GM12865 (cell line): ENCODE measurements at regions not wholly inside any gene's neighbourhood (a gene's known extent, or its start where the extent isn't known, plus 50 kb on each side); places are given as distances from the start of the nearest gene placed in this dataset.

Experiments used
- DNase-seq: peaks from one replicate; pipeline ENCODE4 v3.0.0; 2010; ENCODE audit warnings: low read depth
- H3K4me3 ChIP-seq: 2 replicates; pipeline ENCODE4 v1.5.1; 2011; ENCODE audit warnings: mild to moderate bottlenecking, low read depth, low read length, control low read depth
- TF ChIP-seq, protein P1 (sequence below): IDR thresholded peaks from 2 replicates; pipeline ENCODE4 v1.5.1; 2011; ENCODE audit warnings: low read length, control low read depth, low read depth, inconsistent platforms; ENCODE audit not compliant: insufficient read depth; ENCODE audit errors: missing control alignments

DNA sequence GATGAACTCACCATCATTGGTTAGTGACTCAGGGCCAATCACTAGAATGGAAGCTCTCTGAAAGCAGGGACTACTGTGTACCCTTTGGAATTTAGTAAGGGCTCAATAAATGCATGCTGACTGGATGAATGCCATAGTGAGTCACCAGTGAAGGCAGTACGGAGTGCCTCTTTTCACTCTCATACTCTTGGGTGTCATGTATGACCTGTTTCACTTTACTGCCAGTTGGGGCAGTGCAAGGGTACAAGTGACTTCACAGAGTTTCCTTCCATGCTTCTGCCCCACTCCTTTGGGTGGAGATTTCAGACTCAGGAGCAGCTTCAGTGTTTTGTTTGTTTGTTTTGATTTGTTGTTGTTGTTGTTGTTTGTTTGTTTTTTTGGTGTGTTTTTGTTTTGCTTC, 57.7 kb downstream of the SOX3 start:
- no peak overlapping the region for H3K4me3 ChIP-seq
- DNase-seq: no peak
- TF ChIP-seq, protein P1, sequence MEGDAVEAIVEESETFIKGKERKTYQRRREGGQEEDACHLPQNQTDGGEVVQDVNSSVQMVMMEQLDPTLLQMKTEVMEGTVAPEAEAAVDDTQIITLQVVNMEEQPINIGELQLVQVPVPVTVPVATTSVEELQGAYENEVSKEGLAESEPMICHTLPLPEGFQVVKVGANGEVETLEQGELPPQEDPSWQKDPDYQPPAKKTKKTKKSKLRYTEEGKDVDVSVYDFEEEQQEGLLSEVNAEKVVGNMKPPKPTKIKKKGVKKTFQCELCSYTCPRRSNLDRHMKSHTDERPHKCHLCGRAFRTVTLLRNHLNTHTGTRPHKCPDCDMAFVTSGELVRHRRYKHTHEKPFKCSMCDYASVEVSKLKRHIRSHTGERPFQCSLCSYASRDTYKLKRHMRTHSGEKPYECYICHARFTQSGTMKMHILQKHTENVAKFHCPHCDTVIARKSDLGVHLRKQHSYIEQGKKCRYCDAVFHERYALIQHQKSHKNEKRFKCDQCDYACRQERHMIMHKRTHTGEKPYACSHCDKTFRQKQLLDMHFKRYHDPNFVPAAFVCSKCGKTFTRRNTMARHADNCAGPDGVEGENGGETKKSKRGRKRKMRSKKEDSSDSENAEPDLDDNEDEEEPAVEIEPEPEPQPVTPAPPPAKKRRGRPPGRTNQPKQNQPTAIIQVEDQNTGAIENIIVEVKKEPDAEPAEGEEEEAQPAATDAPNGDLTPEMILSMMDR: no peak

DNA sequence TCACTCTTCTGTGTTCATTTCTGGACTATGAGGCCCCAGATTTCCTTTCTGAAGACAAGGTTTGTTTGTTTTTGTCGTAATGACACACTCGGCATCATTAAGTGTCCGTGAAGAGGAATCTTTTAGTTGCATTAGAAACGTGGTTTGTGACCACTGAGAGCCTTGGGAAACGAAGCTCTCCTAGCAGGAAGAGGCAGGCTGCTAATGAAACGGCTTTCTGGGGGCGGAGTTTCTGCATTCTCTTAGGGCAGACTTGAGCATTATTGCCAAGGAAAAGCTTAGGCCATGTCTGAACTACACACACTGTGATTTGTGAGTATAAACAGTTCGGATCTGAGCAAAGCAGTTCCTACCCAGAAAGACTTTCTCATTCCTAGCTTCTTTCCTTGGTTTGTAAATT, 64.0 kb downstream of the SOX3 start:
- TF ChIP-seq, protein P1: no peak
- no peak overlapping the region for H3K4me3 ChIP-seq
- DNase-seq: no peak

DNA sequence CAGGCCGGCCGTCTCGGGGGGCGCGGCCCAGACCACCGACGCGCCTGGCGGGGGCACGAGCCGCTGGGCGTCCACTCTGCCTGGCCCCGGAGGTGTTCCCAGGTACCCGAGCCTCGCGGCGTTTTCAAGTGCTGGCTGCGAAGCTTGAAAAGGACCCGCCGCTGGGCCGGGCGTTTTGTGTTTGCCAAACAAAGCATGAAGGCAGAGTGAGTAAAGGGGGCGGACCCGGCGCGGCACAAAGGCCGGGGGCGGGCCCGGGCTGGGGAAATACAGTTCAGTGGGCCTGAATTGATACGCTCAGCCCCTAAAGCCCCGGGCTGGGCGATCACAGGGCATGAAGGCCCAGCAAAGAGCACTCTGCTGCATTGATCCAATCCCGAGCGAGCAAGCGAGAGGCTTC, 65.4 kb downstream of the SOX3 start:
- TF ChIP-seq, protein P1: no peak
- DNase-seq: no peak
- no peak overlapping the region for H3K4me3 ChIP-seq

DNA sequence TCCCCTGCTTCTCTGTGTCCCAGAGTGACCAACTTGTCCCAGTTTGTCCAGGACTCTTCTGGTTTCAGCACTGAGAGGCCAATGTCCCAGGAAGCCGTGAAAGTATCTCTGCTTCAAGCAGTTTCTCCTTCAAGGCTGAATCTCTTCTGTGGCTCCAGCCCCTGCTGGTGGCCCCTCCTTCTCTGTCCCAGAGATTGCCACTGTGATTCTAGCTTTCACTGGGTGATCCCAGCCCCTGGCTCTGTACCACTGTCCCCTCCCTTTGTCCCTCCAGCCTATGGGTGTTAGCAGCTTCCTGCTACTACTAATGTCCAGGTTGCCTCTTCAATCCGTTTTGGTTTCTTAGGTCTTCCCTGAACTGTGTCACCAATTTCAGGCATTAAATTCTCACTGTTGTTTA, 70.5 kb downstream of the SOX3 start:
- TF ChIP-seq, protein P1: no peak
- no peak for DNase-seq
- no peak overlapping the region for H3K4me3 ChIP-seq

DNA sequence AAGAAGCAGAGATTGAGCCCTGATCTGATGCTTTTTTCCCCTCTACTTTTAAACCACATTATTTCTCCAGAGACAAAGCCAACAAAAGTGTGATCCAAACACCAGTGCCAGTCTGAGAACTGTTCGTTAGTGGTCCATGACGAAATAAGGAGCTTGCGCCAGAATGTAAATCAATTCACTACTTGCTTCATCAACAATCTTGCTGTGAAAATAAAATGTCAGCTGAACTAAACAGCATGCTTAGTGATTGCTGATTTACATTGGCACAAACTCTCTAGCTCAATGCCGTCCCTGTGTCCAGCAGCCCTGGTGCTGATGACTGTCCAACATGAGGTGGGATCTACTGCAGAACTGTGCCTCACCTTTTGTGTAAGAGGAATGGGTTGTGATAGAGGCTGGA, 71.3 kb downstream of the SOX3 start:
- no peak overlapping the region for H3K4me3 ChIP-seq
- TF ChIP-seq, protein P1: no peak
- DNase-seq: no peak

DNA sequence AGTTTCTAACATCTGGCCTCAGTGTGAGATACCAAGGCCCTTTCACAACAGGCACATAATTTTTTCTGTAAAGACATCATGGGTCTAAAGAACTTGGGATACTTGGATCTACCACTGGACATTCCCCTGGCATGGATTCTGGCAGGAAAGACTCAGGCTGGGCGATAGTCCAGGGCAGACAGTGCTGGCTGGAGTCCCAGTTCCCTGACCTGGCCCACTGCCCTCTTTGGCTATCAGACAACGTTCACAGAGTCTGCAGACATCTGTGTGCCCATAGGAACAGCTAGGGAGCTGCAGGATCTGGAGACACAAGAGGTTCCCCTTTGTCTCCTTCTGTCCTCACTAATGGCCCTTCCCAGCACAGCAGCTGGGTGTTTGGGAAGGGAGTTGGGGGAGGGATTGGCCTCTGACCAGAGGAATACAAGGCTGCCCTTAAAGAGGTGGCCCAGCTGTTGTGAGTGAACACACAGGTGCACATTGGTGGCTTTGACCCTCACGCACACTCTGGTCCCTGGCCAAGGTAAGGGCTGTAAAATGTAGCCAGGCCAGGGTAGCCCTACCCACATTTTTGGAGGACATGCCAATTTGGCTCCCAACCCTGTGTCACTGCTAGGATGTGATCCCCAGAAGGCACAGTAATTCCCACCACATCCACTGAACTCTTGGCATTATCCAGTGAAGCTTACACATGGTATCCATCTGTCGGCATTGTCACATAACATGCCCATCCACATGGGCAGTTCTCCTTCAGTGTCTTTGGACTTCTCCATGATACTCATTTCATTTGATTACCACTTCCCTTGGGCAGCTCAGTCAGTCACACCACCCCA, 72.3 kb downstream of the SOX3 start:
- DNase-seq: no peak
- no peak overlapping the region for H3K4me3 ChIP-seq
- TF ChIP-seq, protein P1: no peak

DNA sequence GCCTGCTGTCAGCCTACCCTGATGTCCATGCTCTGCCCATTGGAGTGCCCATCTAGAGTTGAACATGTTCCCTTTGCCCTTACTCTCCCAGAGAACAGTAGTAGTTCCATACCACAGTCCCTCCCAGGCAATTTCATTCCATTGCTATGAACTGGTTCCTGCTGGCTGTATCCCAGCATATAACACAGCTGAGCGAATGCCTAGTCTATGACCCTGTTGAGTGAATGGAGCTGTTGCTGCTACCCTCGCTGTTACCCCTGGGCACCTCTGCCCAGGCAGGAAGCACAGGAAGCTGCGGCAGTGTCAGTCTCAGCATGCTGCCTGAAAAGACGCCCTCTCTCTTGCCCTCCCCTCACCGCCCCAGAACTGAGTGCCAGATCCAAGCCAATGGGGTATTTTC, 73.3 kb downstream of the SOX3 start:
- H3K4me3 ChIP-seq: no peak overlapping the region
- TF ChIP-seq, protein P1: no peak

More for the DNA sequence above, 73.3 kb downstream of the SOX3 start:
- DNase-seq: no peak
